ENCODE measurements at regions not wholly inside any gene's neighbourhood (a gene's known extent, or its start where the extent isn't known, plus 50 kb on each side); places are given as distances from the start of the nearest gene placed in this dataset.

GRCh38 chr10:121332353-121332752 lies 265.9 kb downstream of the FGFR2 start:
- Histone ChIP-seq H3K27me3 (ENCODE audit: insufficient read depth, low read length) (no peaks in the 10 kb centered on the region), H3K27ac (ENCODE audit: low read depth, low read length) (no peak overlapping the region), H3K4me2 (ENCODE audit: low read length) (no peak overlapping the region), H2AFZ (ENCODE audit: low read depth, low read length, poor library complexity, severe bottlenecking) (no peak overlapping the region), H3K9me2 (ENCODE audit: insufficient read depth) (no peaks in the 10 kb centered on the region), H3K36me3 (ENCODE audit: control insufficient read depth in 1 of 2, insufficient read depth in 2 of 2, low read length in 2 of 2) (no peaks in the 10 kb centered on the region), H3K9ac (ENCODE audit: low read length) (no peak overlapping the region), H4K20me1 (ENCODE audit: insufficient read depth) (no peaks in the 10 kb centered on the region), H3K4me1 (ENCODE audit: control insufficient read depth in 1 of 2, insufficient read depth in 2 of 2, low read length in 2 of 2) (no peaks in the 10 kb centered on the region), H3K4me3 (replicated peaks in 1 of 2; ENCODE audit: low read depth in 1 of 2, low read length in 2 of 2) (no peak overlapping the region), H3K79me2 (ENCODE audit: insufficient read depth, low read length) (no peaks in the 10 kb centered on the region), H3K9me3 (ENCODE audit: control insufficient read depth in 1 of 2, insufficient read depth in 1 of 2, low read depth in 1 of 2, low read length in 2 of 2) (no peaks in the 10 kb centered on the region)
- ChIA-PET POLR2A (no interaction called here), RAD21 (ENCODE audit: low non-redundant PET in 1 of 2, low total read pairs in 2 of 2, uncharacterized antibody in 2 of 2, unreplicated experiment in 2 of 2) (no interaction called here), CTCF (no interaction called here)
- DNase-seq (ENCODE audit: low read depth, low spot score), result no peak
- intact Hi-C loops (cut with micrococcal nuclease), result no loop called here
- no peak for ATAC-seq
- TF ChIP-seq FOSL1 (IDR thresholded peaks at IDR 0.05; ENCODE audit: low read depth) (no peak), POLR2A (IDR thresholded peaks at IDR 0.05; ENCODE audit: borderline replicate concordance, extremely low read depth, insufficient read depth, insufficient read length) (no peak), RAD21 (IDR thresholded peaks at IDR 0.05; ENCODE audit: low read depth) (no peak), ZFX (IDR thresholded peaks at IDR 0.05) (no peak), SRF (IDR thresholded peaks at IDR 0.05; ENCODE audit: low read depth) (no peak), EZH2 (IDR thresholded peaks at IDR 0.05) (no peak), ZNF274 (IDR thresholded peaks at IDR 0.05; ENCODE audit: low read depth, low read length) (no peak), CBX3 (IDR thresholded peaks at IDR 0.05; ENCODE audit: low read depth) (no peak), SP1 (IDR thresholded peaks at IDR 0.05; ENCODE audit: low read depth) (no peak), EGR1 (IDR thresholded peaks at IDR 0.05; ENCODE audit: low read depth) (no peak), ELF1 (IDR thresholded peaks at IDR 0.05; ENCODE audit: borderline replicate concordance, low read depth) (no peak)
- TF ChIP-seq, protein P1, sequence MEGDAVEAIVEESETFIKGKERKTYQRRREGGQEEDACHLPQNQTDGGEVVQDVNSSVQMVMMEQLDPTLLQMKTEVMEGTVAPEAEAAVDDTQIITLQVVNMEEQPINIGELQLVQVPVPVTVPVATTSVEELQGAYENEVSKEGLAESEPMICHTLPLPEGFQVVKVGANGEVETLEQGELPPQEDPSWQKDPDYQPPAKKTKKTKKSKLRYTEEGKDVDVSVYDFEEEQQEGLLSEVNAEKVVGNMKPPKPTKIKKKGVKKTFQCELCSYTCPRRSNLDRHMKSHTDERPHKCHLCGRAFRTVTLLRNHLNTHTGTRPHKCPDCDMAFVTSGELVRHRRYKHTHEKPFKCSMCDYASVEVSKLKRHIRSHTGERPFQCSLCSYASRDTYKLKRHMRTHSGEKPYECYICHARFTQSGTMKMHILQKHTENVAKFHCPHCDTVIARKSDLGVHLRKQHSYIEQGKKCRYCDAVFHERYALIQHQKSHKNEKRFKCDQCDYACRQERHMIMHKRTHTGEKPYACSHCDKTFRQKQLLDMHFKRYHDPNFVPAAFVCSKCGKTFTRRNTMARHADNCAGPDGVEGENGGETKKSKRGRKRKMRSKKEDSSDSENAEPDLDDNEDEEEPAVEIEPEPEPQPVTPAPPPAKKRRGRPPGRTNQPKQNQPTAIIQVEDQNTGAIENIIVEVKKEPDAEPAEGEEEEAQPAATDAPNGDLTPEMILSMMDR (IDR thresholded peaks at IDR 0.05 in 2 of 3, conservative IDR thresholded peaks at IDR 0.05 in 1 of 3; ENCODE audit: borderline replicate concordance in 1 of 3, insufficient read depth in 1 of 3, low read depth in 2 of 3, low read length in 2 of 3), result no peak
- BruUV-seq (replicated peaks), result no TSS peak
